NCI-H2196 (cell line): ENCODE measurements at regions not wholly inside any gene's neighbourhood (a gene's known extent, or its start where the extent isn't known, plus 50 kb on each side); places are given as distances from the start of the nearest gene placed in this dataset.

Experiments
- DNase-seq: peaks from one replicate; lab custom pipeline; 2025; ENCODE audit not compliant: unreplicated experiment; lab: John Stamatoyannopoulos, UW

DNA sequence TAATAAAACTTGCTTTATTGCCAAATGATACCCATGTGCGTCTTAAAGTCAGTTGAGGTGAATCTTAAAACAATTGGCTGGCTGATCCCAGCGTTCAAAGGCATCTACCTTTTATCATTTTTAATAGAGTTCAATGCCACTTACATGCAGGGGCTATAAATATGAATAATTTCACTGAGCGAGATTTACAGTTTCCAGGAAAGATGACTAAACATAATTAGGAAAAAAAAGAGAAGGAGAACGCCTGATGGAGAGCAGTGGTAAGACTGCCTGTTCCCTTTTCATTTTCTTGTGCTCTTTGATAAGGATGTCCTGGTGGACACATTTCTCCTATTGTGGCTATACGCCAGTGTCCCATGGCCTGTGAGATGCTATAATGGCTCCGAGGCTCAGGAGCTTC, 139.9 kb upstream of the SLC22A23 start:
- DNase-seq, result no peak

DNA sequence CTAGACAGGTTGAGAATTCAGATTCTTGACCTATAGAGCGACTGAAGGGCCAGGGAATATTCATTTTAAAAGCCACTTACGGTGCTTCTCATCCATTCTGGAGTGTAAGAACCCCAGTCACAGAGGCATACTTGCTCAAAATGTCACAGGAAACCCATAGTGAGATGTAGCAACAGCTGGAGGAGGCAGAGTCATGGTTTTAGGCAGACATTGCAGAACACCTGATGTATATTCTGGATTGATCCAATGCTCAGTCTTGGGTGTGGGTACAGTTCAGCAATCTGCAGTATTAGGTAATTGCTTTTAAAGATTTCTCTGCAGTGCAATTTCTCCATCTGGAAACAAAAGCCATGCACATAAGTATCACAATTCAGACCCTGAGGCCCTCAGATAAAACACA, 137.4 kb upstream of the SLC22A23 start:
- no peak for DNase-seq

DNA sequence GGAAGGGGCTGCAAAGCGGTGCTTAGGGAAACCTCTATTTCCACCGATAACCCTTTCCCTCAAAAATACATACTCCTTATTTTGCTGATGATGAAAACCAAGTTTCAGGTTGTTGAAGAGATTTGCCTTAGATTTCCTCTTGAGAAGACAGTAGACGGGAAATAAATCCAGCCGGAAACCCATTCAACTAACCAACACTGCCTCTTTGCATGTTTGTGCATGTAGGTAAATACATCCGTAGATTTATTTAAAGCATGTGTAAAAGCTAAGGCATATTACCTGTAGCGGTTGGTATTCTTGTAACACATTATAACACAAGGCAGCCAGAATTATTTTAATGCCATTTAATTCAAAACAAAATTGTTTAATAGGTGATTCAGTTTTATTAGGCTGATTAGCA, 136.3 kb upstream of the SLC22A23 start:
- DNase-seq, result no peak

DNA sequence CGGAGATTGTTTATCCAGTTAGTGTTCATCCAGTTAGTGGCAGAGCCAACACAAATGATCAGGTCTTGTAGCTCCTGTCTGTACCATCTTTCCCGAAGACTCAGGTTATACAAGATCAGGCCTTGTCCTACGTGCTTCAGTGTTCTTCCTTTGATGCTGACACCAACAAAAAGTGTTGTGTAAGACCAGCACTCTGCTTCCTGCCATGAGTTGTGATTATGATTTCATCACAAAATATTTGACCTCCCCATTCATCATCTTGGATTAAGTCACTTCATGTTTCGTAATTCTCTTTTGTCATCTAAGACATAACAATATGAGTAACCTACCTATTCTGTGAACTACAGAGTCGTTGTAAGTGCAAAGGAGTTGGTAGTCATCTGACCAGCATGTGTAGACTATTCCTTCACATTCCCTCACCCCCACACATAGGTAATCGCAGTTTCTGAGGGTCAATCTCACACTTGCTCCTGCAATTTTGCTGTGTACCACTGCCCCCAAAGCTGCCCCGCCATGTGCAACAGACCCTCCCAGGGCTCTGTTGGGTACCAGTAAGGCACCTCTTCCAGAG, 135.6 kb upstream of the SLC22A23 start:
- DNase-seq, result no peak

DNA sequence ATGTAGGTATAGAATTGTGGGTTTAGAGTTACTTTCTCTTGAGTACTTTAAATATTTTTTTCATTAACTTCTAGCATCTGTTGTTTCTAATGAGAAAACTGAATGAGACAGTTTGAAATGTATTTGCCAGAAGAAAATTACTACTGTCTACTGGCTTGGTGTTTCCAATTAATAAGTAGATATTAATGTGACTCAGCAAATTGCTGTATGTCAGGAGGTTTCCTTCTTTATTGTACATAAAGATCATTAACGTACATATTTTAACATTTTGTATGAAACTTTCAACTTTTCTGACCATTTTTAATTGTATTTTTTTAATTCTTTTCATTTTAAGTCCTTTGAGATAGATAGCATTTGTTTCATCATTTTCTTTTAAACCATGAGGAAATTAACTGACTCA, 135.1 kb upstream of the SLC22A23 start:
- DNase-seq, result no peak

DNA sequence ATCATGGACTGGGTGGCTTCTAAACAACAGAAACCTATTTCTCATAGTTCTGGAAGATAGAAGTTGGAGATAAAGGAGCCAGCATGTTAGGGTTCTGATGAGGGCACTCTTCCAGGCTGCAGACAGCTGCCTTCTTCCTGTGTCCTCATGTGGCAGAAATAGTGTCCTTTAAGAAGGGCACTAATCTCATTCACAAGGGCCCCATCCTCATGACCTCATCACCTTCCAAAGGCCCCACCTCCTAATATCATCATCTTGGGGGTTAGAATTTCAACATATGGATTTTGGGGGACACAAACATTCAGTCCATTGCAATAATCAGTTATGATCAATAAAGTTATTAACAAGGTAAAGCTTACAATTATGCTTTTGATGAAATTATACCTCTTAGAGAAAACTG, 130.8 kb upstream of the SLC22A23 start:
- DNase-seq, result no peak

DNA sequence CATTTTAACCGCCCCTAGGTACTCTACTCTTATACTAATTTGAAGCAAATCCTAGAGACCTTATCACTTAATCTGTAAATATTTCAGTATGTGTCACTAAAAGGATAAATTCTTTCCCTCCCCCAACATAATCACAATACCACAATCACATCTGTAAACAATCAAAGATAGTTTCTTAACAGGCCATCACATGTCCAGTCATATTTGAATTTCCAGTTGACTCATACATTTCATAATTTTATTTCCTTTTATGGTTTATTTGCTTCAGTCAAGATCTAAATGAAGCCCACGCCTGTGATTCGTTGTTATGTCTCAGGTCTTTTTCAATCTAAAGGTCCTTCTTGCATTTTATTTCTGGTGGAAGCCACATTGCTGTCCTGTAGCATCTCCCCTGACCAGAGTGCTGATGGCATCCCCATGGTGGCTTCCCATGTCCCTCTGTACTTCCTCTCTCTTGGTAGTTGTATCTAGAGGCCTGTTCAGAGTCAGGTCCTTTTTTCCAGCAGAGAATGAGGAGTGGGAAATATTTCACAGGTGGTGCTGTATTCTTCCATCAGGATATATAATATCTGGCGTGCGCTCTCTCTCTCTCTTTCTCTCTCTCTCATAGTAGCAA, 128.6 kb upstream of the SLC22A23 start:
- no peak for DNase-seq

DNA sequence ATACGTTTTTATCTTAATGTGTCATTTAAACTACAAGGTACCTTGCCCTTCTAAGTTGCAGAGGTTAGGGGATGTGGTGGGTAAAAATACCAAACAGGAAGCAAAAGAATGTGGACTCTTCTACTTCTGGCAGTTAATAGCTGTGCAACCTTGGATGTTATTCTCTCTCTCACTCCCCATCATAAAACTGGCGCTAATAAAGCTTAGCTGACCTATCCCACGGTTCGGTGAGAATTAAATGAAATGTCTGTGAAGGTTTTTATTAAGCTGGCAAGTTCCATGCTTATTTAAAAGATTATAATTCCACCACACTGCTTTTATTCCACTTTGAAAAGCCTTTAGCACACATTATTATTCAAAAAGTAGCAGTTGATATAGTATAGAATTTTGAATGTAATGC, 127.8 kb upstream of the SLC22A23 start:
- no peak for DNase-seq

DNA sequence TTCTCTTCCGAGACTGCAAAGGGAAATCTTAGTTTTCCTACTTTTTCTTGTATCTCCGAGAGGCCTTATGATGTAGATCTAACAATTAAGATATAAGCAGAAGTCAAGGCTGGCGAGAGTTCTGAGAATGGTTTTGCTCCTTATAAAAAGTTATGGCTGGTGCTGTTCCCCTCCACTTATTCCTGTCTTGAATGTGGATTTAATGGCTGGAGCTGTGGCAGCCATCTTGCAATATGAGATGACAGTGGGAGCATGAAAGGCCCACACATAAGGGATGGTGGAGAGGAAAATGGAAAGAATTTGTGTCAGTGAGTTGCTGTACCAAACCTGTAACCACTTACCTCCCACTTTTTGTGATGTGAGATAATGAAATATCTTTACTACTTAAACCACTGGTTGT, 124.6 kb upstream of the SLC22A23 start:
- DNase-seq, result no peak

DNA sequence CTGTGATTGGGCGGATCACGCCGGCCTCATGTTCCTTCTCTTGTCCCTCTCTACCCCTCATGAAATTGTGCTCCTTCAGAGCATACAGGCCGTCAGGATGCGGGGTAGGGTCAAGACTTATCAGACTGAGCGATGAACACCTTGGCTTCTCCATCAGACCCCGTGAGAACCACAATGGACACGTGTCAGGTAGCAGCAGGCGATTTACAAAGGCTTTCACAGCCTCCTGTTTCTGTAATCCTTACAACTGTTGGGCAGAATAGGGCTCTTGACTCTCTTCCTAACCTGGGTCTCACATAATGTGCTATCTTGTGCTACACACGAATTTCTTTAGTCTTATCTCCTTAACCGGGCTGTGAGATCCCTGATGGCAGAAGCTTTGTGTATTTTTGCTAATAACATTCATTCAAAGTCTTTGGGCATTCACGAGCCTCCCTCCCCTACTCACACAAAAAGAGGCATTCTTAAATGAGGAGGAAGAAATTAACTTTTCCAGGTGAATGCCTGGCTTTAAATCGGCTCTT, 122.9 kb upstream of the SLC22A23 start:
- DNase-seq, result no peak

DNA sequence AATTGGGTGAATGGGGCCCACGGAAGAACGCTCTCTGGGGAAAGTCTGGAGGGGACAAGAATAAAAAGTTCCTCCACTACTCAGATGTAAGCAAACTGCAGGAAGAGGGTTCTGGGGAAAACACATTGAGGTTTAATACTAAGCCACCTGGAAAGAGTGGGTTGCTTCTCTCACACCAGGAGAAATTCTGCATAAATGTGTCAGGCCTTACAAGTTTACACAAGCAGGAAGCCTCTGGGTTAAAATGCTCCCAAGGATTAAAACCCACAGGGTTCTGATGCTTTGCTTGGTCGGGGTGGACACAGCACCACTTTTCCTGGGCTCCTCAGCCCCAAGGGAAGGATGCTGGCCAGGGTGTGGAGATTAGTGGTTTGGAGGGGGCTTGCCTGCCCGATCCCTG, 122.1 kb upstream of the SLC22A23 start:
- no peak for DNase-seq

DNA sequence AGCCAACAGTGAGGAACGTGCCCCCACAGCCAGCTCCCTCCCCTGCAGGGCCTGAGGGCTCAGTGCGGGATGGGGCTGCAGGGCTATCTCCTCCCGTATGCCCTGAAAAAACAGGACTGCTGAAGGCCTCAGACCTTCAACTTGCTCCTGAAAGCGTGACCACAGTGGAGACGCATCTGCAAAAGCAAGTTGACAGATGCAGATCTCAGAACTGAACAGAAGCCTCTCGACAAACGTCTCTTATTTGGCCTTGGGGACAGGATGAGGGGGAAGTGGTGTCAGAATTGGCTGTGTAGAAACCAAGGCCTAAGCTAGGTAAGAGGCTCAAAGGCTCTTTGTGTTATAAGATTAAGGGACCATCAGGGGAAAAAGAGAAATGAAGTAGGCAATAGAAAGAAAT, 120.7 kb upstream of the SLC22A23 start:
- DNase-seq, result no peak

DNA sequence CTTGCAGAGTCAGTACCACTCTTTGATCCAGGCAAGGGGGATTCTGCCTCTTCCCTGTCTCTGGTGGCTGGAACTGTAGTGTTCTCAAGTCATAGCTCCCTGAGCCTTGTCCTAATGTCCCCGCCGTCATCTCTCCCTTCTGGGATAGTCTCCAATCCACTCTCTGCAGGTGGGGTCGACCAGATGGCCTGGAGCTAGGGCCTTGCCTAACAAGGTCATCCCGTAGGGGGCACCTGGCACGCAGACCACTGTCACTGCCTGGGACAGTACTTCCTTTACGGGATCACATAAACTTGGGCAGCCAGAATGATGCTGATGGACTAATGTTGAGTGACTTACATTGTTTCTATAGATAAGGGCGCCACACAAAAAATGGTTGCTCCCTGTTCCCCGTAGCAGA, 118.9 kb upstream of the SLC22A23 start:
- no peak for DNase-seq

DNA sequence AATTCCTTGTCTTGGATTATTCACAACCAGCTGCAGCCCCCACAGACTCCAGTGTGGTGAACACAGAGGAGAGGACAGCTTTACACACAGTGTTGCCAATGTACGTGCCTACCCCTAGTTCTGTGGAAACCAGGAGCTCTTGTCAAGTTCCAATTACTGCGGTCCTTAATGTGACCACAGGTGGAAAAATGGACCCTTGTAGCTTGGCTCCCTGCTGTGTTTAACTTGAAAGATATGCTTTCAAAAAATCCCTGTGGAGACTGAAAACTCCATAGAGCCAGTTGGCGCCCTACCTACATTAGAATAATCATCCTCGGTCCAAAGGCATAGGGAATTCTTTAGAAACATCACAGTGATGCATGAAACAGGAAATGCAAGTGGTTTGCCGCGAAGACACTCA, 118.3 kb upstream of the SLC22A23 start:
- no peak for DNase-seq

DNA sequence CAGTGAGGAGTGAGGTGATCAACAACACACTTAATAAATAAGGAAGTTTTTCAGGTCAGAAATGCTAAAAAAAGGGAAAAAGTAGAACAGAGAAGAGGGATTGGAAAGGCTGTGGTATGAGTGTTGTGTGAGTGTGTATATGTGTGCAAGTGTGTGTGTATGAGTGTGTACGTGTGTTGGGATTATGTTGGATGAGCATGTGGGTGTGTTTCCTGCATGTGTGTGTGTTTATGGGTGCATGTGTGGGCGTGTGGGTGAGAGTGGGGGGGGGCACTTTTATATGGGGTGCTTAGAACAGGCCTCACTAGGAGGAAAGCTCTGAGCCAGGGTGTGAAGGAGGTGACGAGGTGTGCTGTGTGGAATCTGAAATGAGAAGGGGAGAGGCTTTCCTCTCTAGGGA, 116.8 kb upstream of the SLC22A23 start:
- no peak for DNase-seq

DNA sequence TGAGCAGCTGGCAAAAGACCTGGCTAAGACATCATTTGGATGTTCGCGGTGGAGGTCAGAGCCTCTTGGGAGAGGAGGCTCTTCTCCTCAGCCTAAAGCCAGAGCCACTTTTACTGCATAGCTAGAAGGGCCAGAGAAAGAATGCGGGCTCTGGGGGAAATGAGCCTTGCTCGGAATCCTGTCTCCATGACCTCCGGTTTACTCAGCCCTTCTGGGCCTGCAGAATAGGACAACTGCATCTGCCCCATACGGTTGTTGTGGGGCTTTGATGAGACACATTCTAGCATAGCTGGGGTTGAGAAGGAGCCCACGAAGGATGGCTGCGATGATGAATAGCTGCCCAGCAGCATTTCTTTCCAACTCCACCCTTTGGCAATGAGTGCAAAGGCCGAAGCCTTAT, 115.0 kb upstream of the SLC22A23 start:
- no peak for DNase-seq

DNA sequence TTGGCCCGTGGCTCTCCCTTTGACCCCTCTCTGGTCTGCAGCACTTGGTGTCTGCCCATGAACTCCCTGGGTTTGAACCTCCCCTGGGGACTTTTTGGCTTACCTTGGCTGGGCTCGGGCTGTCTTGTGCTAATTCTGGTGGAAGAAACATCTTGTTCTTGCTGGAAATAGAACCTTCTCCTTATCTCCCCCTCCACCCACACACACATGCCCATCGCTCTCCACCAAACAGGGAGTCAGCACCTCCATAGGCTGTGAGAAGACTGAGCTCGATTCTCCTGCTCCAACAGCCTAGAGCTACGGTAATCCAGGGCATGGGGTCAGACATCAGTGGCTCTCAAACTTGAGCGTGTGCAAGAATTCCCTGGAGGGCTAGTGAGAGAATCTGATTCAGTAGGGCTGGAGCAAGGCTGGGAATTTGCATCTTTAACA, 114.4 kb upstream of the SLC22A23 start:
- DNase-seq, result no peak

DNA sequence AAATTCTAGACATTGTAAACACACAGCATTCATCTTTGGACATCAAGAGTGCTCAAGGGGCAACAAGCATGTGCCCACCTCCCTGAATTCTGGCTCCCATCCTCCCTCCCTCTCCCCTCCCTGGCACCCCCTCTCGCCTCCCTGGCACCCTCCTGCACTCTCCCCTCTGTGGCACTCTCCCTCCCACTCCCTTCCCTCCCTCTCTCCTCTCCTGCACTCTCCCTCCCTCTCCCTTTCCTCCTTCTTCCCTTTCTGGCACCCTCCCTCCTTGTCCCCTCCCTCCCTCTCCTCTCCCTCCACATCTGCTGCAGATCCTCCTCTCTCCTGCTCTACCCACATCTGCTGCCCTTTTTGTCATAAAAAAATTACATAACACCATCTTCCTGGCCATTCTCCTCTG, 113.0 kb upstream of the SLC22A23 start:
- DNase-seq, result no peak

DNA sequence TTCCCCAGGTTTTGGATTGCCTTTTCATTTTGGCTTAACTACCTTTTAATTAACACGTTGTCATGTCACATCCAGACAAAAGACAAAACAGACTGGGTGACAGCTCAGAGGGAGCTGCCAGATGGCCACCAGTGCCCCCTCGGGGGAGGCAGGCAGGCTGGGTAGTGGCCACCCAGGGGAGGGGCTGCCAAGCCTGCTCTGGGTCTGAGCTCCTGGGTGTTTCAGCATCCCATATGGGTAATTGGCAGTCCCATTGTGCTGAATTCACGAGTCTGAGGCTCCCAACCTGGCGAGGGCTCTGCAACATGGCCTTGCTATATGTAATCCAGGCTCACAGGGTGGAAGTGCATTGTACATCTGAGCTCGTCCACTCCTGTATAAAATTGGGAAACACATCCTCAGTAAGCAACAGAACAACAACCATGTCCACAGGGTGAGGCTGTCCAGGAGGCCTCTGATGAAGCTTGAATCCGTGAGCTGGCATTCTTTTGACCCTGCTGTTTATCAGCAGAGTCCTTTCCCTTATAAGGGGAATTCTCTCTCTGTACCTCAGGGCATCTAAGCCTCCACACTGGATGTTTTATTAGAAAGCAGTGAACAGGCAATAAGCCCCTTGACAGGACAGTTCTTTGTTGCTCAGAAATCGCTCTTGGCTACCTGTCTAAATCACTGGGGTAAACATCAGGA, 111.7 kb upstream of the SLC22A23 start:
- no peak for DNase-seq

DNA sequence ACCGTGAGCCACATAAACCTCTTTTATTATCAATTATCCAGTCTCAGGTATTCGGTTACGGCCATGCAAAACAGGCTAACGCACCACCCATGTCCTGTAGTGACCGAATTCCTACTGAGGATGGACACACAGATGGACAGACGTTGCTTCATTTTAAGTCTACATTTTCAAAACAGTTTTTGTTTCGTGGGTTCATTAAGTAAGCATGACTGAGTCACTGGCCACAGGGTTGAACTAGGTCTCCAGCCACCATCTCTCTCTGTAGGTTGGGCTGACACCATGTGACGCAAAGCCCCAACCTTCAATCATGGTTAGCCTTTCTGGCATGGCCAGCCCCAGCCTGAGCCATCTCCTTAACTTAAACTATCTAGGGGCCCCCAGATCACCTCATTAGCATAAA, 110.0 kb upstream of the SLC22A23 start:
- DNase-seq, result no peak

DNA sequence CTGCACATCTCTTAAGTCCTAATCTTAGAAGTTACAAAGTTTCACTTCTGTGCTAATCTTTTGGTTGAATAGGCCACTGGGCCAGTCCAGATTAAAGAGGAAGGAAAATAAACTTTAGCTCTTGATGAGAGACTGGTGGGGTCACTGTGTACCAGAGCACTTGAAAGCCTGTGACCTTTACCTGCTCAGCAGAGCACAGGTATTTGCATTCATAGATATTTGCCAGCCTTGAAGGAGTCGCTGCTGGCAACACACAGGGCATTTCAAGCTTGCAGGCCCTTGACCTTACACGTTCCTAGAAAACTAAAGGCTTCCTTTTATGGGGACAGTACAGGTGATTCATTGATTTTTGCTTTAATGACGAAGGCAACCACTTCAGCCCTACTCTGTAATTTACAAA, 108.4 kb upstream of the SLC22A23 start:
- DNase-seq, result no peak

DNA sequence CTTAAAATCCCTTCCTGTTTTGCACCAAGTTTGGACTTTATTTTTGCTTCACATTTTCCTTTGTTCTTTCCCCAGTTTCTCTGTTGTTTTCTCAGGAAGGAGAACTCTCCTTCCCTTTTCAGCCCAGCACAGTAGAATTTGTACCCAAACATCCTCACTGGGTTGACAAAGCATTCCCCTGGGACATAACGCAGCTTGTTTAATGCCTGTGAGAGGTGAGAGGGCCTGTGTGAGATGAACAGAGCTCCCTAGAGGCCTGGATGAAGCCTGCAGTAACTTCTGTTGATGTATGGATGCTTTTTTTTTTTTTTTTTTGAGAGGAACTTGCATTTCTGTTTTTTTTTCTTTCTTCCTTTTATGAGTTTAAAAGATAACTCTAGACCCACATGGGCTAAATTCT, 104.9 kb upstream of the SLC22A23 start:
- DNase-seq, result no peak

DNA sequence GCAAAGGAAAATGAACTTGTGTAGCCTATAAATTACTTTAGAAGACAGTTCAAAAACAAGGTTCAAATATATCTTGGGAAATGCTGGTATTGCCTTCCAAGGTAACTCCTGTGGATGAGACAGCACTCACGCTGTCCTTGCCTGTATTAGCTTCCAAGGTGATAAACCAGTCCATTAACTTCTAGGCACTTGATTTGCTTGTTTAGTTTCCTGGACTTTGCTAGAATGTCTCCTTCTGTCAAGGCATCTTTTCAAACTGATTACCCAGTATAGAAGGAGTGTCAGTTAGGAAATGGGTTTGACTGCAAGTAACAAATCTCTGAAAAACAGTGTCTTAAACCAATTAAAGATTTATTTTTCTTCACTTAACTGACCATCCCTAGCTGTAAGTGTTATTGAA, 103.4 kb upstream of the SLC22A23 start:
- no peak for DNase-seq
